ENCODE measurements at regions not wholly inside any gene's neighbourhood (a gene's known extent, or its start where the extent isn't known, plus 50 kb on each side); places are given as distances from the start of the nearest gene placed in this dataset.

- no peak for TF ChIP-seq SUZ12 (IDR thresholded peaks at IDR 0.05; ENCODE audit: extremely low read depth, insufficient read depth, insufficient read length)
- TF ChIP-seq YY1 (IDR thresholded peaks at IDR 0.05; ENCODE audit: insufficient read depth, insufficient read length), result no peak
- no peak for TF ChIP-seq ZNF274 (IDR thresholded peaks at IDR 0.05; ENCODE audit: low read depth, low read length)
- no peaks in the 10 kb centered on the region for H3K4me1 ChIP-seq (ENCODE audit: insufficient read depth, insufficient read length)
- no peak overlapping the region for H3K4me3 ChIP-seq (ENCODE audit: insufficient read length, low read depth)
- H3K9me3 ChIP-seq (ENCODE audit: insufficient read depth, low read length), result peaks cover 6% of the 10 kb centered on the region; the same call in 1 of the 2 replicates
- peaks cover 5% of the 10 kb centered on the region for H3K36me3 ChIP-seq (ENCODE audit: insufficient read depth, insufficient read length, low read length)
- peak; percentile 13 for DNase-seq (ENCODE audit: low read depth, low spot score)
- H3K9ac ChIP-seq (ENCODE audit: insufficient read length, low read depth), result no peak overlapping the region
- H3K27me3 ChIP-seq (ENCODE audit: insufficient read depth, insufficient read length), result no peaks in the 10 kb centered on the region
Observed at GRCh38 chr9:2469681-2470221, 151.8 kb upstream of the VLDLR start.

GRCh38 chr9:2473681-2474080 is 147.9 kb upstream of the VLDLR start:
- H3K9me3 ChIP-seq (ENCODE audit: insufficient read depth, low read length), result no peaks in the 10 kb centered on the region
- peaks cover 7% of the 10 kb centered on the region for H3K36me3 ChIP-seq (ENCODE audit: insufficient read depth, insufficient read length, low read length)
- no peak overlapping the region for H3K9ac ChIP-seq (ENCODE audit: insufficient read length, low read depth)
- TF ChIP-seq SUZ12 (IDR thresholded peaks at IDR 0.05; ENCODE audit: extremely low read depth, insufficient read depth, insufficient read length) (no peak), ZNF274 (IDR thresholded peaks at IDR 0.05; ENCODE audit: low read depth, low read length) (no peak), YY1 (IDR thresholded peaks at IDR 0.05; ENCODE audit: insufficient read depth, insufficient read length) (no peak)
- no peak overlapping the region for H3K4me3 ChIP-seq (ENCODE audit: insufficient read length, low read depth)
- H3K27me3 ChIP-seq (ENCODE audit: insufficient read depth, insufficient read length), result no peaks in the 10 kb centered on the region
- H3K4me1 ChIP-seq (ENCODE audit: insufficient read depth, insufficient read length), result no peaks in the 10 kb centered on the region
- no peak for DNase-seq (ENCODE audit: low read depth, low spot score)

GRCh38 chr9:2477755-2478154 is 143.8 kb upstream of the VLDLR start:
- peaks cover 2% of the 10 kb centered on the region for H3K36me3 ChIP-seq (ENCODE audit: insufficient read depth, insufficient read length, low read length)
- H3K4me3 ChIP-seq (ENCODE audit: insufficient read length, low read depth), result no peak overlapping the region
- H3K9ac ChIP-seq (ENCODE audit: insufficient read length, low read depth), result no peak overlapping the region
- H3K4me1 ChIP-seq (ENCODE audit: insufficient read depth, insufficient read length), result no peaks in the 10 kb centered on the region
- no peaks in the 10 kb centered on the region for H3K27me3 ChIP-seq (ENCODE audit: insufficient read depth, insufficient read length)
- no peaks in the 10 kb centered on the region for H3K9me3 ChIP-seq (ENCODE audit: insufficient read depth, low read length)
- no peak for TF ChIP-seq ZNF274 (IDR thresholded peaks at IDR 0.05; ENCODE audit: low read depth, low read length)
- TF ChIP-seq SUZ12 (IDR thresholded peaks at IDR 0.05; ENCODE audit: extremely low read depth, insufficient read depth, insufficient read length), result no peak
- no peak for TF ChIP-seq YY1 (IDR thresholded peaks at IDR 0.05; ENCODE audit: insufficient read depth, insufficient read length)
- no peak for DNase-seq (ENCODE audit: low read depth, low spot score)

GRCh38 chr9:2478421-2478820 is 143.2 kb upstream of the VLDLR start:
- no peak for TF ChIP-seq SUZ12 (IDR thresholded peaks at IDR 0.05; ENCODE audit: extremely low read depth, insufficient read depth, insufficient read length)
- TF ChIP-seq YY1 (IDR thresholded peaks at IDR 0.05; ENCODE audit: insufficient read depth, insufficient read length), result no peak
- no peak for TF ChIP-seq ZNF274 (IDR thresholded peaks at IDR 0.05; ENCODE audit: low read depth, low read length)
- no peaks in the 10 kb centered on the region for H3K27me3 ChIP-seq (ENCODE audit: insufficient read depth, insufficient read length)
- no peaks in the 10 kb centered on the region for H3K9me3 ChIP-seq (ENCODE audit: insufficient read depth, low read length)
- no peak overlapping the region for H3K9ac ChIP-seq (ENCODE audit: insufficient read length, low read depth)
- H3K36me3 ChIP-seq (ENCODE audit: insufficient read depth, insufficient read length, low read length), result peaks cover 2% of the 10 kb centered on the region
- no peak for DNase-seq (ENCODE audit: low read depth, low spot score)
- H3K4me3 ChIP-seq (ENCODE audit: insufficient read length, low read depth), result no peak overlapping the region
- H3K4me1 ChIP-seq (ENCODE audit: insufficient read depth, insufficient read length), result no peaks in the 10 kb centered on the region

GRCh38 chr9:2479056-2479565 is 142.5 kb upstream of the VLDLR start:
- no peak overlapping the region for H3K9ac ChIP-seq (ENCODE audit: insufficient read length, low read depth)
- peaks cover 2% of the 10 kb centered on the region for H3K36me3 ChIP-seq (ENCODE audit: insufficient read depth, insufficient read length, low read length)
- H3K4me3 ChIP-seq (ENCODE audit: insufficient read length, low read depth), result no peak overlapping the region
- H3K27me3 ChIP-seq (ENCODE audit: insufficient read depth, insufficient read length), result no peaks in the 10 kb centered on the region
- H3K9me3 ChIP-seq (ENCODE audit: insufficient read depth, low read length), result no peaks in the 10 kb centered on the region
- H3K4me1 ChIP-seq (ENCODE audit: insufficient read depth, insufficient read length), result no peaks in the 10 kb centered on the region
- TF ChIP-seq ZNF274 (IDR thresholded peaks at IDR 0.05; ENCODE audit: low read depth, low read length) (no peak), YY1 (IDR thresholded peaks at IDR 0.05; ENCODE audit: insufficient read depth, insufficient read length) (no peak), SUZ12 (IDR thresholded peaks at IDR 0.05; ENCODE audit: extremely low read depth, insufficient read depth, insufficient read length) (no peak)
- no peak for DNase-seq (ENCODE audit: low read depth, low spot score)

GRCh38 chr9:2480255-2480837 is 141.2 kb upstream of the VLDLR start:
- no peaks in the 10 kb centered on the region for H3K4me1 ChIP-seq (ENCODE audit: insufficient read depth, insufficient read length)
- no peaks in the 10 kb centered on the region for H3K27me3 ChIP-seq (ENCODE audit: insufficient read depth, insufficient read length)
- H3K9me3 ChIP-seq (ENCODE audit: insufficient read depth, low read length), result peaks cover 3% of the 10 kb centered on the region; the same call in 1 of the 2 replicates
- H3K36me3 ChIP-seq (ENCODE audit: insufficient read depth, insufficient read length, low read length), result peaks cover 2% of the 10 kb centered on the region
- TF ChIP-seq SUZ12 (IDR thresholded peaks at IDR 0.05; ENCODE audit: extremely low read depth, insufficient read depth, insufficient read length), result no peak
- no peak for TF ChIP-seq YY1 (IDR thresholded peaks at IDR 0.05; ENCODE audit: insufficient read depth, insufficient read length)
- no peak for TF ChIP-seq ZNF274 (IDR thresholded peaks at IDR 0.05; ENCODE audit: low read depth, low read length)
- no peak overlapping the region for H3K9ac ChIP-seq (ENCODE audit: insufficient read length, low read depth)
- DNase-seq (ENCODE audit: low read depth, low spot score), result no peak
- H3K4me3 ChIP-seq (ENCODE audit: insufficient read length, low read depth), result no peak overlapping the region

DNA sequence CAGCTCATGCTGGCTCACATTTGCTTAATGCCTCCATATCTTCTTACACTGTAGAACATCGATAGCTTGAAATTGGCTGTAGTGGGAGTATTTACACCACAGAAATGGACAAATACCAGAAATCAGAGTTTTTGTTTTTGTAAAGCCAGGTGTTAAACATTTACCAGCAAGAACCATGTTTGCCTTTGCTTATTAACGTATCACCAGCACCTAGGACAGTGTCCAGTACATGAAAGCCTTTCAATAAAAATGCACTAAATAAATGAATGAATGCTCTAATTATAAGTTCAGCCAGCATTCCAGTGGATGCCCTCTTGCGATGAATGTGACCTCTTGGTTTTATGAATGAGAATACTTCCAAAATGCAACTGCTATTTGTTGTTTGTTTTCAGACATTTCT is 140.4 kb upstream of the VLDLR start:
- TF ChIP-seq ZNF274 (IDR thresholded peaks at IDR 0.05; ENCODE audit: low read depth, low read length) (no peak), YY1 (IDR thresholded peaks at IDR 0.05; ENCODE audit: insufficient read depth, insufficient read length) (no peak), SUZ12 (IDR thresholded peaks at IDR 0.05; ENCODE audit: extremely low read depth, insufficient read depth, insufficient read length) (no peak)
- Histone ChIP-seq H3K9me3 (ENCODE audit: insufficient read depth, low read length) (peaks cover 5% of the 10 kb centered on the region; the same call in 1 of the 2 replicates), H3K4me3 (ENCODE audit: insufficient read length, low read depth) (no peak overlapping the region)

More for the DNA sequence above, 140.4 kb upstream of the VLDLR start:
- Histone ChIP-seq H3K27me3 (ENCODE audit: insufficient read depth, insufficient read length) (no peaks in the 10 kb centered on the region), H3K4me1 (ENCODE audit: insufficient read depth, insufficient read length) (no peaks in the 10 kb centered on the region), H3K9ac (ENCODE audit: insufficient read length, low read depth) (no peak overlapping the region), H3K36me3 (ENCODE audit: insufficient read depth, insufficient read length, low read length) (no peaks in the 10 kb centered on the region)
- no peak for DNase-seq (ENCODE audit: low read depth, low spot score)

Measured in NT2/D1 (cell line).